SK-N-SH (cell line): ENCODE measurements at regions not wholly inside any gene's neighbourhood (a gene's known extent, or its start where the extent isn't known, plus 50 kb on each side); places are given as distances from the start of the nearest gene placed in this dataset.

ENCODE experiments used
- CHD2 ChIP-seq: fragments of 150-350 bp; IDR thresholded peaks from 2 replicates; pipeline ENCODE4 v1.6.1; 2018; ENCODE audit warnings: low read length; ENCODE audit not compliant: partially characterized antibody
- CTCF ChIP-seq: fragments of 200-600 bp; sonication (generic); IDR thresholded peaks from 2 replicates; pipeline ENCODE4 v1.6.1; 2017; ENCODE audit warnings: antibody characterized with exemption, mild to moderate bottlenecking, moderate library complexity
- EZH2phosphoT487 ChIP-seq: fragments of 200-600 bp; sonication (generic); IDR thresholded peaks from 2 replicates; pipeline ENCODE4 v1.6.1; 2017; ENCODE audit warnings: low read depth, mixed run types, mild to moderate bottlenecking, antibody characterized with exemption, moderate library complexity, borderline replicate concordance
- FOXM1 ChIP-seq: IDR thresholded peaks from 2 replicates; pipeline ENCODE4 v1.4.0; 2012; ENCODE audit warnings: low read depth, mild to moderate bottlenecking
- POLR2AphosphoS5 ChIP-seq: IDR thresholded peaks from 2 replicates; pipeline ENCODE4 v1.6.1; 2012; ENCODE audit warnings: low read depth, low read length

DNA sequence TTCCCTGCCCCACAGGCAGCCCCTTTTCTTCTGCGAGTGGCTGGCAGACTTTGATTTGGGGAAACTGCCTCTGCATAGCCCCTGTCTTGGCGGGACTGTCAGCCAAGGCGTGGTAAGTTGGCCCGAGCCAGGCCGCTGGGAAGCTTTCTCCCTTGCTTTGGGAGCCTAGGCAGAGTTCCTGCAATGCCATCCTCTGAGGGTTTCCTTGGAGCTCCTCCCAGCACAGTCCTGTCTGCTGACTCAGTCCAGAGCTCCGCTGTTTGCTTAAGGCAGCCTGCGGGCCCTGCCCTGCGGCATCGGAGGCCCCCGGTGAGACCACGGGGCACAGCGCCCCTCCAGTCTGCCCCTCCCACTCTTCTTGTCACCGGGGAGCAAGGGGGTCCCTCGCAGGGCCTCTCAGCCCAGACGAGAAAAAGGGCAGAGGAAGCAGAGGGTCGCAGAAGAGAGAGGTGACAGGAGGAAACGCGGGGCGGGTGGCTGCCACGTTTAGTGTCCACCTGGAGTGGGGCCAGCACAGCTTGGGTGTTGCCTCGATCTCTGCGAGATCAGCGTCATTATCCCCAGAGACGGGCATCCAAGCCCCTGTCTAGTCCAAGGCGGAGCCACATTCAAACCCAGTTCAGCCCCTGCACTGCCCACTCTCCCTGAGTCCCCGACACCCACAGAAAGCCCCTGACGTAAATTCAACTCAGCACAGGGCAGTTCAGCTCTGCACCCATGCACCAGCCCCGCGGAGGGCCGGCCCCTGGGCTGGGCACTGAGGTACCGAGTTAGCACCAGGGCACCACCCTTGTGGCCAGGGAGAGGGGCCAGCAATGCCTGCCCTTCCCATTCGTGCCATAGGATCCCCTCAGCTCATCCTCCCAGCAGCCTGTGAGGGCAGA lies 59.0 kb upstream of the CHST15 start:
- TF ChIP-seq FOXM1 (no peak), POLR2AphosphoS5 (no peak), CTCF (no peak), EZH2phosphoT487 (no peak), CHD2 (no peak)
